Mucosa of descending colon (tissue), 3 donors: ENCODE measurements at regions not wholly inside any gene's neighbourhood (a gene's known extent, or its start where the extent isn't known, plus 50 kb on each side); places are given as distances from the start of the nearest gene placed in this dataset.

ENCODE experiments used
- ATAC-seq: fragments of 200-7000 bp; cut with Tn5 transposase; one replicate; pipeline ENCODE4 v1.9.1; 2020; ENCODE audit warnings: mild to moderate bottlenecking, moderate library complexity
- DNase-seq, 3 donors: peaks; one replicate each; pipeline ENCODE4 v3.0.0-alpha.2; 2020
- H3K36me3 ChIP-seq: fragments of 200-600 bp; one replicate; pipeline ENCODE4 v1.8.0; 2021; ENCODE audit warnings: low read depth, mild to moderate bottlenecking
- H3K4me1 ChIP-seq: fragments of 200-600 bp; one replicate; pipeline ENCODE4 v1.8.0; 2021; ENCODE audit warnings: low read depth, mild to moderate bottlenecking
- H3K4me3 ChIP-seq: fragments of 200-600 bp; one replicate; pipeline ENCODE4 v1.8.0; 2021; ENCODE audit warnings: mild to moderate bottlenecking
- H3K9me3 ChIP-seq: fragments of 200-600 bp; one replicate; pipeline ENCODE4 v1.8.0; 2021; ENCODE audit warnings: mild to moderate bottlenecking
- intact Hi-C, 2 donors: fragments of 100-400 bp; cut with DNase I in 1 of 2; cut with micrococcal nuclease in 1 of 2; formaldehyde crosslinking; loops; one replicate each; pipeline versions ENCODE4 v1.11.0 to v1.11.1; 2022; cut with DNase I, micrococcal nuclease
- TF ChIP-seq, protein P1 (sequence below): fragments of 200-600 bp; IDR thresholded peaks from one replicate; pipeline ENCODE4 v1.8.0; 2022; ENCODE audit warnings: antibody characterized with exemption, mild to moderate bottlenecking
- donor health status: DM: no; HTN: no; CAD: no; lungs with moderate emphysema.
- donor health status: DM: no; HTN: no; CAD: no.
- donor health status: DM: no; HTN: yes; CAD: no.

DNA sequence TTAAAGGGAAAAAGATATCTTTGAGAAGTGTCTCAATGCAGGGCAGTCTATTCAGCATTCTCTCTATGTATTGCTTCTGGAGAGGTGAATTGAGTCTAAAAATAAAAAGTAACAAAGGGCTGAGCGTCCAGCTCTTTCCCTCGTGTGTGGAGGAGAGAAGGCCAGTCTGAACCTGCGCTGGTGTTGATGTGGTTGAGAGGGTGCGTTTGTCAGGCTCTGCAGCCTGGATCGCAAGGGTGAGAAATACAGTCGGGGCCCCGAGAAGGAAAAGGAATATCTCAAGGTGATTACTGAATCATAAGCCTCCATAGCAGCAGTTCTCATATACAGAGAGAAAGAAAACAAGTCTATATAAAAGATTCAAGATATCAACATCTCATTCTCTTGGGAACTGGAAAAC lies 494.1 kb upstream of the MDFIC2 start:
- H3K9me3 ChIP-seq: no peaks in the 10 kb centered on the region
- H3K4me3 ChIP-seq: no peak overlapping the region
- no peaks in the 10 kb centered on the region for H3K4me1 ChIP-seq
- no peaks in the 10 kb centered on the region for H3K36me3 ChIP-seq
- DNase-seq (no peak), ATAC-seq (no peak)
- TF ChIP-seq, protein P1, sequence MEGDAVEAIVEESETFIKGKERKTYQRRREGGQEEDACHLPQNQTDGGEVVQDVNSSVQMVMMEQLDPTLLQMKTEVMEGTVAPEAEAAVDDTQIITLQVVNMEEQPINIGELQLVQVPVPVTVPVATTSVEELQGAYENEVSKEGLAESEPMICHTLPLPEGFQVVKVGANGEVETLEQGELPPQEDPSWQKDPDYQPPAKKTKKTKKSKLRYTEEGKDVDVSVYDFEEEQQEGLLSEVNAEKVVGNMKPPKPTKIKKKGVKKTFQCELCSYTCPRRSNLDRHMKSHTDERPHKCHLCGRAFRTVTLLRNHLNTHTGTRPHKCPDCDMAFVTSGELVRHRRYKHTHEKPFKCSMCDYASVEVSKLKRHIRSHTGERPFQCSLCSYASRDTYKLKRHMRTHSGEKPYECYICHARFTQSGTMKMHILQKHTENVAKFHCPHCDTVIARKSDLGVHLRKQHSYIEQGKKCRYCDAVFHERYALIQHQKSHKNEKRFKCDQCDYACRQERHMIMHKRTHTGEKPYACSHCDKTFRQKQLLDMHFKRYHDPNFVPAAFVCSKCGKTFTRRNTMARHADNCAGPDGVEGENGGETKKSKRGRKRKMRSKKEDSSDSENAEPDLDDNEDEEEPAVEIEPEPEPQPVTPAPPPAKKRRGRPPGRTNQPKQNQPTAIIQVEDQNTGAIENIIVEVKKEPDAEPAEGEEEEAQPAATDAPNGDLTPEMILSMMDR: no peak
- intact Hi-C loops: no loop called here

DNA sequence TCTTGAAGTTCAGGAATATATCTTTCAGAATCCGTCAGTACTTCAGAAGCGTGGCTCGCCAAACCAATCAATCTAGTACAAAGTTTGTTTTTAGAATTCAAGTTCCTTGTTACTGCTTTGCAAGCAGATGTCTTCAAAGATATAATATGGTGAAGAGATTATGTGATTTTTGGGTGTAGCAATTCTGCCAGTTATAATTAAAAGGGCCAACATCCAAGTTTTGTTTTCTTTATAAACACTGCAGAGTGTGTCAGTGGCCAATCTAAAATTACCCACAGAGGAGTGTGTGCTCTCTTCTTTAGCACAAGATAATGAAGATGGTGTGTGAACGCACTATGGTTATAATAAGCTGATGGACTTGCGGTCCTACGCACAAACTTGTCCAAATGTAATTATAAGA lies 493.6 kb upstream of the MDFIC2 start:
- no peaks in the 10 kb centered on the region for H3K36me3 ChIP-seq
- DNase-seq: no peak
- no peak for ATAC-seq
- intact Hi-C loops: no loop called here
- TF ChIP-seq, protein P1: no peak
- no peaks in the 10 kb centered on the region for H3K4me1 ChIP-seq
- no peaks in the 10 kb centered on the region for H3K9me3 ChIP-seq
- H3K4me3 ChIP-seq: no peak overlapping the region

DNA sequence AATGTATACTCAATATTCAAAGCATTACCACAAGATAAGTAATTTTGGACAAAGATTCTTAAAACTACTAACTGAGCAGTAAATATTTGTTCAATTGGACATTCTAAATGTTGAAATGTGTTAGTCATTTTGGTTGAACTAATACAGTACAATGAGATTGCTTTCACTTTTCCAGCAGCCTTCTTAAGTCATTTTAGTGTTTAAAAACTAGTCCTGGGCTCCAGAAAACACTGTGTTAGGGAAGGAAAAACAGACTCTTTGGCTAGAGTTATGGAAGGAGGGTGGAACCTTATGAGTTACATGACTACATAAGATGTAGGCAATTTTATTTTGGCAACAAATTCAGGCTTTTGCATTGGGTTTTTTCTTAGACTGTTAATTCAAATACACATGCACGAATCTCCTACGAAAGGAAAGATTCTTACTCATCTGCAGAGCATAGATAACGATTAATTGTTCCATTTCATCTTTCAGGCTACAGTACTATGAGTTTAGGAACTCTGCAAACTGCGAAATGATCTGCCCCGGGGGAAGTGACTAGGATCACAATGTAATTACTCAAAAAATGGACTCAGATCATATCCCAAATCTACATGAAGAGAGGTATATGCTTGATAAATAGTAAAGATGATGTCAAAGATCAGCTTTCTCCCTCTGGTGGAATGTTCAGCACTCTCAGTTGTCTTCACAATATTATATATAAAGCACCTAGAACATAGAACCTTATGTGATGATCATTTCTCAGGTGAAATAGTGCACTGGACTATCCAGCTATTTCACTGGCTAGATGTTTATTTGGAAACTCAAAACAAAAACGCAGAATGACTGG lies 492.8 kb upstream of the MDFIC2 start:
- Histone ChIP-seq H3K36me3 (no peaks in the 10 kb centered on the region), H3K4me1 (no peaks in the 10 kb centered on the region), H3K4me3 (no peak overlapping the region), H3K9me3 (no peaks in the 10 kb centered on the region)
- TF ChIP-seq, protein P1: no peak
- no peak for DNase-seq
- intact Hi-C loops: no loop called here
- ATAC-seq: no peak

DNA sequence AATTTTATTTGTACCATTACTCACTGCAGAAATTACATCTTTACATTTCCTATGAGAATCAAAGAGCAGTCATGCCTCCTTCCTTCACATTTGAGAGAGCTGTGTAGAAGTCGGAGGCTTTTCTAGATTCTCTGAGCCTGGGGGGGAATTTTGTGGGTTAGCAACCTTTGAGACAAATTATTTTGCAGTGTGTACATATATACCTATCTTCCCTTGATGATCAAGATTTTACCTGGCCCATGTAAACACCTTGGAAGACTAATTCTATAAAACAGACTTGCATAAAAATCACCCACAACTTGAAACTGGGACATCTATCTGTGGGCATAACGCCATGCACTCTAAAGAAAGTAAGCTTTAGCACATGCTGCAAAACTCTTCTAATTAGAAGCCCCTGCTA lies 491.5 kb upstream of the MDFIC2 start:
- ATAC-seq: no peak
- intact Hi-C loops: no loop called here
- TF ChIP-seq, protein P1: no peak
- Histone ChIP-seq H3K4me3 (no peak overlapping the region), H3K4me1 (no peaks in the 10 kb centered on the region), H3K9me3 (no peaks in the 10 kb centered on the region), H3K36me3 (no peaks in the 10 kb centered on the region)
- no peak for DNase-seq

DNA sequence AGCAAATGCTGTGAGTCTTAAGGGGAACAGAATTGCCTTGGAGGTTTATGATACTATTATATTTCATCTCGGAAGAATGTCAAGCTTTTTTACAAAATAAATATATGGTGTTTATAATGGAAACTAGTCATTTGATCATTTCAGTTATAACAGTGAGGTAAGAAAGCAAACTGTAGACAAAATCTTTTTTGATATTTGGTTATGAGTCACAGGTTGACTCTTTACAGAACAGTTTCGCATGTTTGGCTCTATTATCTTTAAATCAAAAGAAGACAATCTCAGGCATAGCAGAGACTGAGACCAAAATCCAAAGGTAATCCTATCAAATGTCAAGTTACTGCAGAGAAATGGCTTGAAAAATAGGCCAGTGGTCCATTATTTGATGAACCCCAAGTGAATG lies 490.9 kb upstream of the MDFIC2 start:
- Histone ChIP-seq H3K36me3 (no peaks in the 10 kb centered on the region), H3K9me3 (no peaks in the 10 kb centered on the region), H3K4me1 (no peaks in the 10 kb centered on the region), H3K4me3 (no peak overlapping the region)
- DNase-seq (no peak), ATAC-seq (no peak)
- intact Hi-C loops: no loop called here
- TF ChIP-seq, protein P1: no peak
